IMR-90 (cell line): ENCODE measurements at regions not wholly inside any gene's neighbourhood (a gene's known extent, or its start where the extent isn't known, plus 50 kb on each side); places are given as distances from the start of the nearest gene placed in this dataset.

Source experiments
- ATAC-seq: fragments of 200-7000 bp; cut with Tn5 transposase; 2 replicates; pipeline ENCODE4 v1.9.1; 2020; ENCODE audit warnings: low read depth, mild to moderate bottlenecking, moderate library complexity
- BruUV-seq: library from RNA; stranded (reverse); fragments of 400-500 nt; replicated peaks from 2 replicates; lab custom pipeline; 2021; lab: Mats Ljungman, UMichigan
- CTCF ChIA-PET: fragments of 300-600 bp; formaldehyde crosslinking; extraction: SDS; loops from one replicate; lab custom pipeline; 2021; ENCODE audit warnings: antibody characterized with exemption; lab: Yijun Ruan, JAX
- POLR2A ChIA-PET: fragments of 300-600 bp; sonication (Branson Sonifier 250); formaldehyde crosslinking; loops from one replicate; lab custom pipeline; 2022; ENCODE audit warnings: antibody characterized with exemption; ENCODE audit not compliant: unreplicated experiment; lab: Charles Lee
- DNase-seq: peaks from one replicate; pipeline ENCODE4 v3.0.0; 2013
- H2AFZ ChIP-seq: replicated peaks from 2 replicates; pipeline ENCODE3; 2013; ENCODE audit warnings: low read length, mild to moderate bottlenecking; ENCODE audit not compliant: poor library complexity
- H2AK5ac ChIP-seq: 2 replicates; pipeline ENCODE4 v1.6.1; 2013; ENCODE audit warnings: low read depth, low read length, inconsistent platforms
- H2AK9ac ChIP-seq: replicated peaks from 2 replicates; pipeline ENCODE3; 2013; ENCODE audit warnings: mild to moderate bottlenecking, low read depth, low read length, moderate library complexity; ENCODE audit not compliant: poor library complexity
- H2BK120ac ChIP-seq: 2 replicates; pipeline ENCODE4 v1.6.1; 2013; ENCODE audit warnings: low read depth, low read length, inconsistent platforms
- H2BK15ac ChIP-seq: 3 replicates; pipeline ENCODE4 v1.6.1; 2013; ENCODE audit warnings: low read depth, low read length, inconsistent platforms
- H2BK20ac ChIP-seq: 2 replicates; pipeline ENCODE4 v1.6.1; 2013; ENCODE audit warnings: low read depth, mild to moderate bottlenecking, inconsistent platforms, low read length, moderate library complexity
- H2BK5ac ChIP-seq: 2 replicates; pipeline ENCODE4 v1.6.1; 2013; ENCODE audit warnings: mild to moderate bottlenecking, low read depth, low read length, inconsistent platforms; ENCODE audit not compliant: poor library complexity, severe bottlenecking
- H3K14ac ChIP-seq: replicated peaks from 2 replicates; pipeline ENCODE4 v1.6.1; 2013; ENCODE audit warnings: low read depth, low read length, inconsistent platforms
- H3K18ac ChIP-seq: 2 replicates; pipeline ENCODE4 v1.6.1; 2013; ENCODE audit warnings: low read depth, low read length, control low read depth
- H3K23ac ChIP-seq: 2 replicates; pipeline ENCODE4 v1.6.1; 2013; ENCODE audit warnings: low read depth, low read length, inconsistent platforms
- H3K27ac ChIP-seq: 2 replicates; pipeline ENCODE4 v1.5.1; 2013; ENCODE audit warnings: mild to moderate bottlenecking, control low read depth, low read length; ENCODE audit not compliant: insufficient read depth
- H3K27me3 ChIP-seq: 2 replicates; pipeline ENCODE4 v1.6.1; 2013; ENCODE audit warnings: low read length; ENCODE audit not compliant: control insufficient read depth, insufficient read depth
- H3K36me3 ChIP-seq: 2 replicates; pipeline ENCODE4 v1.6.1; 2013; ENCODE audit warnings: low read length, mixed read lengths; ENCODE audit not compliant: control insufficient read depth, insufficient read depth
- H3K4ac ChIP-seq: 2 replicates; pipeline ENCODE4 v1.6.1; 2013; ENCODE audit warnings: low read depth, low read length, inconsistent platforms
- H3K4me1 ChIP-seq: 2 replicates; pipeline ENCODE4 v1.6.1; 2013; ENCODE audit warnings: low read length, mixed read lengths; ENCODE audit not compliant: control insufficient read depth, insufficient read depth
- H3K4me2 ChIP-seq: 2 replicates; pipeline ENCODE4 v1.6.1; 2013; ENCODE audit warnings: low read depth, mild to moderate bottlenecking, control low read depth, low read length, moderate library complexity
- H3K4me3 ChIP-seq: 2 replicates; pipeline ENCODE4 v1.5.1; 2013; ENCODE audit warnings: low read depth, mild to moderate bottlenecking, control low read depth, low read length, moderate library complexity; ENCODE audit not compliant: insufficient read depth
- H3K56ac ChIP-seq: 2 replicates; pipeline ENCODE4 v1.6.1; 2013; ENCODE audit warnings: low read length, inconsistent platforms; ENCODE audit not compliant: insufficient read depth; ENCODE audit errors: extremely low read depth
- H3K79me1 ChIP-seq, 2 experiments: 2 replicates each; pipeline ENCODE4 v1.6.1; 2013; ENCODE audit warnings: low read length in 2 of 2, inconsistent platforms in 1 of 2, low read depth in 1 of 2
- H3K9ac ChIP-seq: 2 replicates; pipeline ENCODE4 v1.6.1; 2013; ENCODE audit warnings: low read depth, low read length, control low read depth
- H3K9me1 ChIP-seq: 2 replicates; pipeline ENCODE4 v1.6.1; 2013; ENCODE audit warnings: low read length, inconsistent platforms; ENCODE audit not compliant: insufficient read depth
- H3K9me3 ChIP-seq: 2 replicates; pipeline ENCODE4 v1.6.1; 2013; ENCODE audit warnings: low read length; ENCODE audit not compliant: control insufficient read depth, insufficient read depth
- H4K20me1 ChIP-seq: 2 replicates; pipeline ENCODE4 v1.6.1; 2013; ENCODE audit warnings: low read length, inconsistent platforms; ENCODE audit not compliant: insufficient read depth
- H4K5ac ChIP-seq: 2 replicates; pipeline ENCODE4 v1.6.1; 2013; ENCODE audit warnings: mild to moderate bottlenecking, low read depth, low read length, control low read depth
- H4K8ac ChIP-seq, 2 experiments: 2 replicates each; pipeline ENCODE4 v1.6.1; 2013; ENCODE audit warnings: low read depth in 2 of 2, low read length in 2 of 2, control low read depth in 1 of 2, inconsistent platforms in 1 of 2
- H4K91ac ChIP-seq: 2 replicates; pipeline ENCODE4 v1.6.1; 2013; ENCODE audit warnings: low read depth, low read length, inconsistent platforms; ENCODE audit not compliant: insufficient read depth
- BHLHE40 ChIP-seq: fragments of 150-350 bp; IDR thresholded peaks from 2 replicates; pipeline ENCODE4 v1.6.1; 2016; ENCODE audit warnings: mild to moderate bottlenecking, low read depth, low read length
- CEBPB ChIP-seq: IDR thresholded peaks from 2 replicates; pipeline ENCODE4 v1.6.1; 2012; ENCODE audit warnings: low read depth, low read length, improper control_type of control experiment
- CHD1 ChIP-seq: IDR thresholded peaks from 2 replicates; pipeline ENCODE4 v1.6.1; 2012; ENCODE audit warnings: low read depth, low read length, improper control_type of control experiment
- CTCF ChIP-seq: conservative IDR thresholded peaks from 2 replicates; pipeline ENCODE4 v1.5.1; 2012; ENCODE audit warnings: mild to moderate bottlenecking, low read depth, low read length, improper control_type of control experiment
- ELK1 ChIP-seq: fragments of 150-350 bp; IDR thresholded peaks from 2 replicates; pipeline ENCODE4 v1.6.1; 2016; ENCODE audit warnings: low read depth, mild to moderate bottlenecking, low read length, moderate library complexity, borderline replicate concordance
- FOS ChIP-seq: fragments of 150-350 bp; IDR thresholded peaks from 2 replicates; pipeline ENCODE4 v1.6.1; 2016; ENCODE audit warnings: low read depth, low read length
- MAFK ChIP-seq: IDR thresholded peaks from 2 replicates; pipeline ENCODE4 v1.6.1; 2012; ENCODE audit warnings: low read depth, low read length, improper control_type of control experiment
- MAZ ChIP-seq: IDR thresholded peaks from 2 replicates; pipeline ENCODE4 v1.6.1; 2012; ENCODE audit warnings: low read depth, mild to moderate bottlenecking, low read length, improper control_type of control experiment, moderate library complexity, borderline replicate concordance
- MXI1 ChIP-seq: IDR thresholded peaks from 2 replicates; pipeline ENCODE4 v1.6.1; 2012; ENCODE audit warnings: low read depth, mild to moderate bottlenecking, low read length, moderate library complexity, borderline replicate concordance
- NFE2L2 ChIP-seq: fragments of 150-350 bp; IDR thresholded peaks from 2 replicates; pipeline ENCODE4 v1.6.1; 2016; ENCODE audit warnings: low read depth, mild to moderate bottlenecking, low read length
- POLR2A ChIP-seq: IDR thresholded peaks from 2 replicates; pipeline ENCODE4 v1.6.1; 2012; ENCODE audit warnings: mild to moderate bottlenecking, low read depth, low read length
- RAD21 ChIP-seq: IDR thresholded peaks from 2 replicates; pipeline ENCODE4 v1.6.1; 2012; ENCODE audit warnings: low read length, improper control_type of control experiment
- RCOR1 ChIP-seq: IDR thresholded peaks from 2 replicates; pipeline ENCODE4 v1.6.1; 2012; ENCODE audit warnings: mild to moderate bottlenecking, low read length, improper control_type of control experiment; ENCODE audit not compliant: insufficient replicate concordance
- RFX5 ChIP-seq: IDR thresholded peaks from 2 replicates; pipeline ENCODE4 v1.8.0; 2012; ENCODE audit warnings: low read depth, mild to moderate bottlenecking, low read length, moderate library complexity
- SMC3 ChIP-seq: fragments of 150-350 bp; IDR thresholded peaks from 2 replicates; pipeline ENCODE4 v1.6.1; 2016; ENCODE audit warnings: low read depth, mild to moderate bottlenecking, antibody characterized with exemption, low read length, moderate library complexity
- USF2 ChIP-seq: fragments of 150-350 bp; IDR thresholded peaks from 2 replicates; pipeline ENCODE4 v1.6.1; 2017; ENCODE audit warnings: mild to moderate bottlenecking, antibody characterized with exemption, low read length, low read depth
- WGBS, 2 experiments: methylation state at CpG; one replicate each; pipeline versions ENCODE4 v1.1.5 to v1.1.7; 2013; ENCODE audit warnings: missing lambda C conversion rate in 2 of 2; ENCODE audit not compliant: insufficient read length in 1 of 2; ENCODE audit errors: extremely low coverage in 2 of 2; 5-methylcytosine and 5-hydroxymethylcytosine counted together
- dilution Hi-C: fragments of 300-500 bp; cut with HindIII; formaldehyde crosslinking; loops from one replicate; pipeline ENCODE4 v1.14.3; 2018; ENCODE audit warnings: low sequenced_read_pairs; ENCODE audit not compliant: unreplicated experiment
- in situ Hi-C: fragments of 300-500 bp; cut with MboI; formaldehyde crosslinking; loops from 3 replicates; pipeline ENCODE4 v1.14.3; 2019; ENCODE audit warnings: low sequenced_read_pairs, inconsistent platforms, mixed read lengths
- intact Hi-C: fragments of 100-400 bp; cut with micrococcal nuclease; formaldehyde crosslinking; loops from 2 replicates; pipeline ENCODE4 v1.10.0; 2022

- Histone ChIP-seq H2AK5ac (no peak overlapping the region), H3K4me1 (no peaks in the 10 kb centered on the region), H4K20me1 (no peaks in the 10 kb centered on the region), H3K18ac (no peak overlapping the region), H3K56ac (no peak overlapping the region), H3K79me1 (no peaks in the 10 kb centered on the region), H3K14ac (no peak overlapping the region), H3K4me3 (no peak overlapping the region), H3K27ac (no peak overlapping the region), H3K27me3 (no peaks in the 10 kb centered on the region), H3K4ac (no peak overlapping the region), H3K9me1 (no peaks in the 10 kb centered on the region), H3K36me3 (no peaks in the 10 kb centered on the region), H2BK5ac (no peak overlapping the region), H2AFZ (no peak overlapping the region), H3K4me2 (no peak overlapping the region), H3K23ac (no peak overlapping the region), H4K5ac (no peak overlapping the region), H3K9me3 (peaks cover 8% of the 10 kb centered on the region; the same call in 1 of the 2 replicates), H2BK20ac (no peak overlapping the region), H2BK120ac (no peak overlapping the region), H4K8ac (no peak overlapping the region), H4K91ac (no peak overlapping the region), H2AK9ac (no peak overlapping the region), H2BK15ac (no peak overlapping the region), H3K9ac (no peak overlapping the region)
- BruUV-seq, result no TSS peak
- DNase-seq (no peak), ATAC-seq (no peak)
- POLR2A ChIA-PET, result no interaction called here
- in situ Hi-C loops, result no loop called here
- CTCF ChIA-PET, result no interaction called here
- TF ChIP-seq CHD1 (no peak), BHLHE40 (no peak), USF2 (no peak), FOS (no peak), RCOR1 (no peak), SMC3 (no peak), MAFK (no peak), RFX5 (no peak), MAZ (no peak), POLR2A (no peak), CTCF (no peak), NFE2L2 (no peak), CEBPB (no peak), MXI1 (no peak), RAD21 (no peak), ELK1 (no peak)
- intact Hi-C loops, result no loop called here
- dilution Hi-C loops, result no loop called here
- 97% methylated on average over 17 of the region's 19 CpGs; no CpG with 5 or more reads in 1 of the 2 experiments for WGBS, 2 experiments
Observed at GRCh38 chr2:52570716-52571115, 1196.9 kb upstream of the CHAC2 start.
